HG03280 (cell line): ENCODE measurements at regions not wholly inside any gene's neighbourhood (a gene's known extent, or its start where the extent isn't known, plus 50 kb on each side); places are given as distances from the start of the nearest gene placed in this dataset.
"Not testable (repeated sequence)": the region's sequence is repeated elsewhere in the genome, so short reads cannot be mapped to it uniquely, and the experiment has no call there.

Source experiments
- ATAC-seq: cut with Tn5 transposase; IDR thresholded peaks from one replicate; pipeline ENCODE4 v1.9.1; 2021; ENCODE audit warnings: mild to moderate bottlenecking, moderate library complexity; ENCODE audit not compliant: unreplicated experiment

DNA sequence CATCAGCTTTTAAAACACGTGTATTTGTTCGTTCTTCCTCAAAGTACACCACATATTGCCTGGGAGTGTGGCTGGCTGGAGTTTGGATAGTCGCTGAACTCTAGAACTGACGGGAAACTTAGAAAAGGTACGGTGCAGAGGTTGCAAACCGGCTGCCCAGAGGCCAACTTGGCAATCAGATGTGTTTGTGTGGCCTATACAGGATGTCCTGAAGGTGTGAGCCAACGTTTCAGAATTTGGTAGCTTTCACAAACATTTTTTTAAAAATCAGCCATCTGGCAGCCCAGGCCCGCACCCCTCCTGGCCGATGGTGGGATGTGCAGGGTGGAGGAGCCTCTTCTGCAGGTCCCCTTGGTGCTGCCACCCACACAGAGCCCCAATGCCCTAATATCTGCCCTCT, 73.6 kb upstream of the SLC25A33 start:
- ATAC-seq: no peak

DNA sequence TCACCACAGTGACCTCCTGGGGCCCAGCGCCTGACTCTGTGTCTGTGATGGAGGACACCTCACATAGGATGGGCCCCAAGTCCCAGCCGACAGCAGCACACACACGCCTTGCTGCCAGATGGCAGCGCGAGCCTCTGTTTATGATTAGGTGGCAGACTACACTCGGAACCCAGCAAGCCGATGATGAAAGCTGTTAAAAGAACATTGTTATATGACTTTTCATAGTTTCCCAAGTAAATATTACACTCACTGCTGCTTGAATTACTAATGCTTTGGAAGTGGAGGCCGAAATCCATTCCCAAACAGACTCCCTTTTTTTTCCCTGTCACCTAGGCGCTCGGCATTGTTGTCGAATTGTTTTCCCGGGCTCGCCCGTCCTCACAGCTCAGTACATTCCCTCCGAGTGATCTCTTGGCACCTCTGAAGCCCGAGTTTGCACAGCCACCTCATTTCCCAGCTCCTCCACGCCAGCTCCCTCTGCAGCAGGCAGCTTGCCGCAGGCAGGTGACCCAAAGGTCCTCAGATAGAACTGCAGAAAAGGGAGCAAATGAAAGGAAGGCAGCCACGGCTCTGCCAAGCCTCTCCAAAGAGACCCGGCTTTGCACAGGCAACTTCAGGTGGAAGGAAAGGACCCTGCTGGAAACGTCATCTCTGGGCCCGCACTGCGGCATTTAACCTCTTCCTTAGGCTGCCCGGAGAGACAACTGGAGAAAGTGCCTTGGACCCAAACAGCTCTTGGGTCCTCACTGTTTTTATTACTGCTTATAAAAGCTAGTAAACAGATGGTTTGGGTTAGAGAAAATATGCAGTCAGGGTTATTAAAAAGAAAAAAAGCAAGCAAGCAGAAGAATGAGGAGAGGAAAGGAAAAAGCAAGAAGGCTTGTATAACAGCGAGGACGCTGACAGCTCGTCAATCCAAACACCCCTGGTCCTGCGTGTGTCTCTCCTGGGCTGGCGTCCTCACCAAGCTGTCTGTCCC, 72.2 kb upstream of the SLC25A33 start:
- ATAC-seq: no peak

GRCh38 chr1:9469882-9470281, 69.4 kb upstream of the SLC25A33 start:
- ATAC-seq: not testable (repeated sequence)

DNA sequence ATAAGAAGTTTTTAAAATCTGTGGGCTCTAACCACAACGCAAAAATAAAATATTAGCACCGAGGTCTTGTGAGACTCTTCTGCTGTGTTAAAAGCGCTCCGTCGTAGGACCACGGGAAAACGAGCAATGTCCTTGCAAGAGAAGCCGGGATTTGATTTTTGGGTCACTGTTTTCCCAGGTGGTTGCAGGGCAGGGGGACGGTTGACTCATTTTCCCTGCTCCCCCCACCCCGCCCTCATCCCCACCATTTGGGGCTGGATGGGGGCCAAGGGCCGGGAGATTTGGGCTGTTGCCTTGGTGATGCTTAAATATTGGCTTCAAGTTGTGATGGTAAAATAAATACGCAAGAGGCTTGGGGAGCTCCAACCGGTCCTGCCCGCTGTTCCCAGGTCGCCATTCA, 67.6 kb upstream of the SLC25A33 start:
- no peak for ATAC-seq

- no peak for ATAC-seq
These were observed 66.8 kb upstream of the SLC25A33 start for GRCh38 chr1:9472386-9473031.

- no peak for ATAC-seq
These were observed 66.0 kb upstream of the SLC25A33 start for GRCh38 chr1:9473032-9473807.

DNA sequence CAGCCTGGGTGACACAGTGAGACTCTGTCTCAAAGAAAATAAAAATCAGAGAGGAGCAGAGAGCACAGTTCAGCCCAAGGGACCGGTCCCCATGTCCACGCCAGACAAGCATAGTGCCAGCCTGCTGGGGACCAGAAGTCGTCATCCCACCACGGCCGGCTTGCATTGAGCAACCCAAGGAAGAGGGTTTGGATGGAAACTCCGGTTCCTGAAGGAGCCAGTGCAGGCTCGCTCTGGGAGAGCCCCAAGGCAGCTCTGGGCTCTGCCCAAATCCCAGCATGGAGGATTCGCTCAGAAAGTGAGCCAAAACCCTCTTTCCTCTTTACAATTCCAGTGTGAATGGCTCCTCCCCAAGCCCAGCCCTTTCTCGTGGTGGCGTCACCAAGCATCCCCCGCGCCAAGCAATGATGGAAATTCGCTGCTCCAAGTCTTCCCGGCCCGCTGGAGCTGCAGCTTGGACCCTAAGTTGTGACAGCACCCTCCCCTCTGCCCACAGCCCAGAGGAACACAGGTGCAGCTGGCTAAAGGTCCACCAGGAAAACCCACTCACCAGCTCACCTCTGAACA, 64.1 kb upstream of the SLC25A33 start:
- no peak for ATAC-seq

DNA sequence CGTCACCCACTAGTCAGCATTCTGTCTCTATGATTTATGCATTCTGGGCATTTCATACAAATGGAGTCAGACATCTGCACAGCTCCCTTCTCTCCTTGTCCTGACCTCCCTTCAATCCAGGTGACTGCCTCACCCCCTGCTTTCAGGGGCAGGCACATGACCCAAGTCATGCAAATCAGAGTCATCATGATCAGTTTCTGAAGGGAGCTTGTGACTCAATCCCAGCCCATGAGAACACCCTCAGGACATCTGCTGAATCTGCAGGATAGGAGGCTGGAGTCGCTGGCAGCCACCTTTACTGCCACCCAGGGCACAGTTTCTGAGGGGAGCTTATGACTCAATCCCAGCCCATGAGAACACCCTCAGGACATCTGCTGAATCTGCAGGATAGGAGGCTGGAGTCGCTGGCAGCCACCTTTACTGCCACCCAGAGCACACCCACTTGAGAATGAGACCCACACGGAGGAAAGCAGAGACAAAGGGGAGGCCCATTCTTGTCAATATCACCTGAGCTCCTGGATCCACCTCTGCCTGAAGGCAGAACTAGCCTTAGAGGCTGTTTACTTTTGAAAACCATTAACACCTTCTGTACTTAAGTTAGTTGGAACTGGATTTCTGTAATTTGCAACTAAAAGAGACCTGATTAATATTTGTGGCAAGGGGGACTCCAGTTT, 62.3 kb upstream of the SLC25A33 start:
- ATAC-seq: no peak

DNA sequence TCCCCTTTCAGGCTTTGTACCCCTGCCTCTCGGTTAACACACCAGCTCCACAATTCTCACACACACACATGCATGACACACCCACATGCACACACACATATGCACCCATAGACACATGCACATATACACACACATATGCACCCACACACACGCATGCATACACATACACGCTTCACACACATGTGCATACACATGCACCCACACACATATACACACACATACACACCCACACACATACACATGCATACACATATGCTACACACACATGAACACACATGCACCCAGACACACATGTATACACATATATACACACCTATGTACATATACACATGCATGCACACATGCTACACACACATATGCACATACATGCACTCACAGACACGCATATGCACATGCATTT, 61.7 kb upstream of the SLC25A33 start:
- no peak for ATAC-seq

DNA sequence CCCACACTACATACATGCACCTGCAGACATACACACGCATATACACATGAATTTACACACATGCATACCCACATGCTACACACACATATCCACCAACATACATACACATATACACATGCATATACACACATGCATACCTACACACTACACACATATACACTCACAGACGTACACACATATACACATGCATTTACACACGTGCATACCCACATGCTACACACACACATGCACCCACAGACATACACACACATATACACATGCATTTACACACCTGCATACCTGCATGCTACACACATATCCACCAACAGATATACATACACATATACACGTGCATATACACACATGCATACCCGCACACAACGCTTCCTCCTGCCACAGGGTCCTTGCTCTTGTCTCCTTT, 61.2 kb upstream of the SLC25A33 start:
- no peak for ATAC-seq

DNA sequence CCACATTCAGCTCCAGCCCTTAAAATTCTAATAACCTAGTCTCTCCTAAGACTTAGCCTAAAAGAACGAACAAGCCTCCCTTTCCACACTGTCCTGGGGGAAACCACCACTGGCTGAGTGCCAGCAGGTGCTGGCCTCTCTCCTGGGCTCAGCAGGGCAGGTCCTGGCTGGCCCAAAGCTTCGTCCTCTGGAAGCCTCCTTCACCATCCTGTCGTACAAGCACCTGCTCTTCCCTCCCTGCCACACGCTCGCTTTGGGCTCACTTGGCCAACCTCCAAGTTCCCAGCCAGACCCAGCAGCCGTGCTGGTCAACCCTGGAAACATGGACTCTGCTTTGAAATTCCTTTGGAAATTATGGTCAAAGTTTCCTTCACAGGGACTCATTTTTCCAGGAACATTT, 58.2 kb upstream of the SLC25A33 start:
- ATAC-seq: no peak

GRCh38 chr1:9482403-9482802, 56.9 kb upstream of the SLC25A33 start:
- ATAC-seq: no peak

GRCh38 chr1:9482816-9483572, 56.3 kb upstream of the SLC25A33 start:
- no peak for ATAC-seq

DNA sequence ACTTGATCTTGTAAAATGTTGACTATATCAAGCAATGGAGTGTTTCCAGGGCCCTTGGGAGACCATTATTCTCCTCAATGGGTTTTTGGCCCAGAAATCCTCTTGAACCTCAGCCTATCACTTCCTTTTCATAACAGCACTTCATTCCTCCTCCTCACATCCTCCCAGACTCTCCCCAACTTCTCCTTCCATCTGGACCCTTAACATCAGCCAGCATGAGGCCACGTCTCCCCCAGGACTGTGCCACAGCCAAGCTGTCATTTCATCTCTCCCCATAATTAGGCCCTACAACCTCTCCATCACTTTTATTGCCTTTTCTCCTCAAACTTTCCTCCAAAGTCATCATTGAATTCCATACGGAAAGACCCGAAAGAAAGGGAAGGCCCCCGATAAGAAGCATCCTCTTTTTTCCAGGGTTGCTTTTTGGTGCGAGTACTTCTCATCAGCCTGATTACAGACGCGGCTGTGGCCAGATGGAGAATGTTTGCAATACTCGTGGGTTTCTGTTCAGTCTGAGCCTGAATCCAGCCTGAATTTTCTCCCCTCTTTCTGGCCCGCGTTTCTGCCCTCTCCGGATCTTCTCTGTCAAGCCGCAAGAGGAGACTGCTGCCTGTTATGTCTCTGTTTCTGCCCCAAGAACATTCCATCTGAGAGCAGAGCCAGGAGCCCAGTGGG, 52.7 kb upstream of the SLC25A33 start:
- ATAC-seq: no peak
